MM.1S (cell line): ENCODE measurements at regions not wholly inside any gene's neighbourhood (a gene's known extent, or its start where the extent isn't known, plus 50 kb on each side); places are given as distances from the start of the nearest gene placed in this dataset.

ENCODE experiments used
- DNase-seq: peaks from one replicate; pipeline ENCODE4 v3.0.0-alpha.2; 2015
- H2AFZ ChIP-seq: fragments of 300-600 bp; sonication (generic); 2 replicates; pipeline ENCODE4 v1.6.0; 2016; ENCODE audit warnings: antibody characterized with exemption, low read length
- H3F3A ChIP-seq: fragments of 300-600 bp; sonication (generic); 2 replicates; pipeline ENCODE4 v1.6.1; 2016; ENCODE audit warnings: mild to moderate bottlenecking, antibody characterized with exemption, low read length, moderate library complexity, mixed read lengths; ENCODE audit not compliant: insufficient read depth
- H3K27ac ChIP-seq: fragments of 300-600 bp; sonication (generic); 2 replicates; pipeline ENCODE4 v1.5.1; 2016; ENCODE audit warnings: mild to moderate bottlenecking, low read length
- H3K27me3 ChIP-seq: fragments of 300-600 bp; sonication (generic); replicated peaks from 2 replicates; pipeline ENCODE4 v1.6.0; 2016; ENCODE audit warnings: low read length; ENCODE audit not compliant: insufficient read depth
- H3K36me3 ChIP-seq: fragments of 300-600 bp; sonication (generic); replicated peaks from 2 replicates; pipeline ENCODE4 v1.6.1; 2016; ENCODE audit warnings: mild to moderate bottlenecking, low read length, mixed read lengths; ENCODE audit not compliant: insufficient read depth
- H3K4me1 ChIP-seq: fragments of 300-600 bp; sonication (generic); 2 replicates; pipeline ENCODE4 v1.6.1; 2016; ENCODE audit warnings: low read length, mixed read lengths
- H3K4me2 ChIP-seq: fragments of 300-600 bp; sonication (generic); 2 replicates; pipeline ENCODE4 v1.6.0; 2016; ENCODE audit warnings: low read depth, low read length
- H3K4me3 ChIP-seq: fragments of 300-600 bp; sonication (generic); 2 replicates; pipeline ENCODE4 v1.5.1; 2016; ENCODE audit warnings: low read length, mixed read lengths
- H3K79me2 ChIP-seq: fragments of 300-600 bp; sonication (generic); 2 replicates; pipeline ENCODE4 v1.6.1; 2016; ENCODE audit warnings: mixed run types, low read length, mixed read lengths
- H3K9ac ChIP-seq: fragments of 300-600 bp; sonication (generic); 2 replicates; pipeline ENCODE4 v1.6.1; 2016; ENCODE audit warnings: low read length, mixed read lengths
- H3K9me2 ChIP-seq: fragments of 300-600 bp; sonication (generic); replicated peaks from 2 replicates; pipeline ENCODE4 v1.6.1; 2016; ENCODE audit warnings: mild to moderate bottlenecking, low read length, mixed read lengths; ENCODE audit not compliant: insufficient read depth
- H3K9me3 ChIP-seq: fragments of 300-600 bp; sonication (generic); replicated peaks from 2 replicates; pipeline ENCODE4 v1.6.1; 2016; ENCODE audit warnings: mild to moderate bottlenecking, low read length, mixed read lengths; ENCODE audit not compliant: insufficient read depth
- H4K20me1 ChIP-seq: fragments of 300-600 bp; sonication (generic); 2 replicates; pipeline ENCODE4 v1.6.1; 2016; ENCODE audit warnings: mild to moderate bottlenecking, low read length, moderate library complexity, mixed read lengths; ENCODE audit not compliant: insufficient read depth
- CTCF ChIP-seq: fragments of 300-600 bp; sonication (generic); IDR thresholded peaks from 2 replicates; pipeline ENCODE4 v1.5.1; 2016; ENCODE audit warnings: antibody characterized with exemption, low read length, mixed read lengths
- EZH2 ChIP-seq: fragments of 300-600 bp; sonication (generic); optimal IDR thresholded peaks from 2 replicates; pipeline ENCODE3; 2017; ENCODE audit warnings: low read depth, mild to moderate bottlenecking, antibody characterized with exemption, low read length, mixed read lengths
- EZH2phosphoT487 ChIP-seq: fragments of 300-600 bp; sonication (generic); IDR thresholded peaks from 2 replicates; pipeline ENCODE4 v1.6.1; 2018; ENCODE audit warnings: antibody characterized with exemption, low read length

- no peak for DNase-seq
- no peaks in the 10 kb centered on the region for H3F3A ChIP-seq
- H3K4me3 ChIP-seq = no peak overlapping the region
- no peaks in the 10 kb centered on the region for H3K36me3 ChIP-seq
- no peak for TF ChIP-seq CTCF
- no peak for TF ChIP-seq EZH2
- no peak for TF ChIP-seq EZH2phosphoT487
- no peaks in the 10 kb centered on the region for H3K9me3 ChIP-seq
- H2AFZ ChIP-seq = no peak overlapping the region
- no peak overlapping the region for H3K9ac ChIP-seq
- no peak overlapping the region for H3K27ac ChIP-seq
- no peaks in the 10 kb centered on the region for H3K9me2 ChIP-seq
- no peaks in the 10 kb centered on the region for H3K4me1 ChIP-seq
- H3K4me2 ChIP-seq = no peak overlapping the region
- no peaks in the 10 kb centered on the region for H3K79me2 ChIP-seq
- H4K20me1 ChIP-seq = no peaks in the 10 kb centered on the region
- no peaks in the 10 kb centered on the region for H3K27me3 ChIP-seq
Observed at GRCh38 chr11:134878785-134879184, 466.7 kb upstream of the B3GAT1 start.

GRCh38 chr11:134876226-134876625, 464.2 kb upstream of the B3GAT1 start:
- TF ChIP-seq CTCF = no peak
- TF ChIP-seq EZH2phosphoT487 = no peak
- no peak for TF ChIP-seq EZH2
- Histone ChIP-seq H2AFZ (no peak overlapping the region), H3K9me3 (no peaks in the 10 kb centered on the region), H3F3A (no peaks in the 10 kb centered on the region), H3K4me2 (no peak overlapping the region), H3K79me2 (no peaks in the 10 kb centered on the region), H3K4me3 (no peak overlapping the region), H3K9me2 (no peaks in the 10 kb centered on the region), H3K27me3 (no peaks in the 10 kb centered on the region), H4K20me1 (no peaks in the 10 kb centered on the region), H3K36me3 (no peaks in the 10 kb centered on the region), H3K27ac (no peak overlapping the region), H3K4me1 (no peaks in the 10 kb centered on the region), H3K9ac (no peak overlapping the region)
- no peak for DNase-seq

GRCh38 chr11:134866981-134867675, 455.1 kb upstream of the B3GAT1 start:
- no peak for DNase-seq
- Histone ChIP-seq H3K4me1 (no peaks in the 10 kb centered on the region), H3K36me3 (no peaks in the 10 kb centered on the region), H3K27me3 (no peaks in the 10 kb centered on the region), H4K20me1 (no peaks in the 10 kb centered on the region), H3K27ac (no peak overlapping the region), H3K4me2 (no peak overlapping the region), H3K79me2 (no peaks in the 10 kb centered on the region), H3K4me3 (no peak overlapping the region), H3K9ac (no peak overlapping the region), H3F3A (no peaks in the 10 kb centered on the region), H3K9me2 (no peaks in the 10 kb centered on the region), H2AFZ (no peak overlapping the region), H3K9me3 (no peaks in the 10 kb centered on the region)
- no peak for TF ChIP-seq EZH2phosphoT487
- no peak for TF ChIP-seq CTCF
- no peak for TF ChIP-seq EZH2
